ENCODE measurements at regions not wholly inside any gene's neighbourhood (a gene's known extent, or its start where the extent isn't known, plus 50 kb on each side); places are given as distances from the start of the nearest gene placed in this dataset.
"Not testable (repeated sequence)": the region's sequence is repeated elsewhere in the genome, so short reads cannot be mapped to it uniquely, and the experiment has no call there.

GRCh38 chr5:85549836-85550599 lies 1067.7 kb upstream of the COX7C start:
- Histone ChIP-seq H3K27me3 (ENCODE audit: insufficient read depth, low read length) (no peaks in the 10 kb centered on the region), H3K9me3 (ENCODE audit: low read depth, low read length) (peaks cover 7% of the 10 kb centered on the region), H3K36me3 (ENCODE audit: insufficient read depth, low read length) (no peaks in the 10 kb centered on the region), H3K4me2 (ENCODE audit: insufficient read depth, low read length) (no peak overlapping the region), H2AFZ (ENCODE audit: low read length) (no peak overlapping the region), H3K4me3 (ENCODE audit: insufficient read depth, low read length) (no peak overlapping the region), H3K79me2 (ENCODE audit: insufficient read depth, low read length) (no peaks in the 10 kb centered on the region), H3K4me1 (ENCODE audit: insufficient read depth, low read length) (no peaks in the 10 kb centered on the region), H4K20me1 (ENCODE audit: insufficient read depth, low read length) (no peaks in the 10 kb centered on the region), H3K27ac (ENCODE audit: low read depth, low read length) (no peak overlapping the region)
- DNase-seq (ENCODE audit: insufficient read length, low spot score, missing footprints) = no peak
- no peak for TF ChIP-seq CTCF (IDR thresholded peaks at IDR 0.05; ENCODE audit: extremely low read depth, low read depth, low read length)

- DNase-seq (ENCODE audit: insufficient read length, low spot score, missing footprints) = no peak
- no peak for TF ChIP-seq CTCF (IDR thresholded peaks at IDR 0.05; ENCODE audit: extremely low read depth, low read depth, low read length)
- Histone ChIP-seq H4K20me1 (ENCODE audit: insufficient read depth, low read length) (no peaks in the 10 kb centered on the region), H3K79me2 (ENCODE audit: insufficient read depth, low read length) (no peaks in the 10 kb centered on the region), H3K4me3 (ENCODE audit: insufficient read depth, low read length) (no peak overlapping the region), H3K27me3 (ENCODE audit: insufficient read depth, low read length) (no peaks in the 10 kb centered on the region), H3K4me1 (ENCODE audit: insufficient read depth, low read length) (no peaks in the 10 kb centered on the region), H3K4me2 (ENCODE audit: insufficient read depth, low read length) (no peak overlapping the region), H3K9me3 (ENCODE audit: low read depth, low read length) (no peaks in the 10 kb centered on the region), H2AFZ (ENCODE audit: low read length) (no peak overlapping the region), H3K36me3 (ENCODE audit: insufficient read depth, low read length) (no peaks in the 10 kb centered on the region), H3K27ac (ENCODE audit: low read depth, low read length) (no peak overlapping the region)
Measured at GRCh38 chr5:85556464-85556863, 1061.3 kb upstream of the COX7C start.

GRCh38 chr5:85576666-85577065 lies 1041.1 kb upstream of the COX7C start:
- H3K4me2 ChIP-seq (ENCODE audit: insufficient read depth, low read length) = no peak overlapping the region
- no peak for DNase-seq (ENCODE audit: insufficient read length, low spot score, missing footprints)
- no peak overlapping the region for H2AFZ ChIP-seq (ENCODE audit: low read length)
- TF ChIP-seq CTCF (IDR thresholded peaks at IDR 0.05; ENCODE audit: extremely low read depth, low read depth, low read length) = no peak
- no peaks in the 10 kb centered on the region for H3K9me3 ChIP-seq (ENCODE audit: low read depth, low read length)
- no peak overlapping the region for H3K27ac ChIP-seq (ENCODE audit: low read depth, low read length)
- no peaks in the 10 kb centered on the region for H3K27me3 ChIP-seq (ENCODE audit: insufficient read depth, low read length)
- no peaks in the 10 kb centered on the region for H3K36me3 ChIP-seq (ENCODE audit: insufficient read depth, low read length)
- H3K4me1 ChIP-seq (ENCODE audit: insufficient read depth, low read length) = no peaks in the 10 kb centered on the region
- no peak overlapping the region for H3K4me3 ChIP-seq (ENCODE audit: insufficient read depth, low read length)
- H3K79me2 ChIP-seq (ENCODE audit: insufficient read depth, low read length) = no peaks in the 10 kb centered on the region
- H4K20me1 ChIP-seq (ENCODE audit: insufficient read depth, low read length) = no peaks in the 10 kb centered on the region

- not testable (repeated sequence) for H2AFZ ChIP-seq (ENCODE audit: low read length); H3K4me3 ChIP-seq (ENCODE audit: insufficient read depth, low read length); H3K9me3 ChIP-seq (ENCODE audit: low read depth, low read length); H3K36me3 ChIP-seq (ENCODE audit: insufficient read depth, low read length); H4K20me1 ChIP-seq (ENCODE audit: insufficient read depth, low read length); H3K27me3 ChIP-seq (ENCODE audit: insufficient read depth, low read length); H3K4me2 ChIP-seq (ENCODE audit: insufficient read depth, low read length); H3K79me2 ChIP-seq (ENCODE audit: insufficient read depth, low read length); H3K4me1 ChIP-seq (ENCODE audit: insufficient read depth, low read length); DNase-seq (ENCODE audit: insufficient read length, low spot score, missing footprints); H3K27ac ChIP-seq (ENCODE audit: low read depth, low read length)
Measured at GRCh38 chr5:85587806-85588205, 1029.9 kb upstream of the COX7C start.

- not testable (repeated sequence) for H3K4me3 ChIP-seq (ENCODE audit: insufficient read depth, low read length); H3K79me2 ChIP-seq (ENCODE audit: insufficient read depth, low read length); H3K4me1 ChIP-seq (ENCODE audit: insufficient read depth, low read length); H4K20me1 ChIP-seq (ENCODE audit: insufficient read depth, low read length); H2AFZ ChIP-seq (ENCODE audit: low read length); H3K9me3 ChIP-seq (ENCODE audit: low read depth, low read length); H3K27ac ChIP-seq (ENCODE audit: low read depth, low read length); H3K36me3 ChIP-seq (ENCODE audit: insufficient read depth, low read length); H3K4me2 ChIP-seq (ENCODE audit: insufficient read depth, low read length); H3K27me3 ChIP-seq (ENCODE audit: insufficient read depth, low read length); DNase-seq (ENCODE audit: insufficient read length, low spot score, missing footprints)
Measured at GRCh38 chr5:85588268-85588667, 1029.5 kb upstream of the COX7C start.
